Thoracic aorta (tissue), 2 donors: ENCODE measurements at regions not wholly inside any gene's neighbourhood (a gene's known extent, or its start where the extent isn't known, plus 50 kb on each side); places are given as distances from the start of the nearest gene placed in this dataset.
"Not testable (repeated sequence)": the region's sequence is repeated elsewhere in the genome, so short reads cannot be mapped to it uniquely, and the experiment has no call there.

Source experiments
- ATAC-seq: fragments of 150-250 bp; one replicate; pipeline ENCODE4 v1.8.0; 2017; ENCODE audit warnings: low read depth; ENCODE audit not compliant: insufficient number of reproducible peaks, low FRiP score
- DNase-seq: peaks from one replicate; pipeline ENCODE4 v3.0.0-alpha.2; 2020; ENCODE audit warnings: low spot score
- H3K27ac ChIP-seq, 2 donors: fragments of 200-600 bp; sonication (generic); 1 replicate in 1 of 2; 2 replicates in 1 of 2; pipeline ENCODE4 v1.5.1; 2016; ENCODE audit warnings: mild to moderate bottlenecking in 2 of 2, moderate library complexity in 2 of 2
- H3K27me3 ChIP-seq: fragments of 200-600 bp; sonication (generic); replicated peaks from 2 replicates; pipeline ENCODE4 v1.6.0; 2016; ENCODE audit warnings: mild to moderate bottlenecking; ENCODE audit not compliant: insufficient read depth
- H3K36me3 ChIP-seq: fragments of 200-600 bp; sonication (generic); one replicate; pipeline ENCODE4 v1.5.1; 2016
- H3K4me1 ChIP-seq, 2 donors: fragments of 200-600 bp; sonication (generic); 1 replicate in 1 of 2; 2 replicates in 1 of 2; pipeline versions ENCODE4 v1.5.1 to v1.6.0; 2016; ENCODE audit warnings: low read depth in 2 of 2, mild to moderate bottlenecking in 1 of 2; ENCODE audit not compliant: control insufficient read depth in 1 of 2
- H3K4me3 ChIP-seq: fragments of 200-600 bp; sonication (generic); 2 replicates; pipeline ENCODE4 v1.5.1; 2016; ENCODE audit warnings: mild to moderate bottlenecking
- H3K9me3 ChIP-seq: fragments of 200-600 bp; sonication (generic); 2 replicates; pipeline ENCODE4 v1.5.1; 2016
- TF ChIP-seq, protein P1 (sequence below): fragments of 200-600 bp; sonication (generic); IDR thresholded peaks from one replicate; pipeline ENCODE4 v1.5.1; 2019; ENCODE audit warnings: antibody characterized with exemption

DNA sequence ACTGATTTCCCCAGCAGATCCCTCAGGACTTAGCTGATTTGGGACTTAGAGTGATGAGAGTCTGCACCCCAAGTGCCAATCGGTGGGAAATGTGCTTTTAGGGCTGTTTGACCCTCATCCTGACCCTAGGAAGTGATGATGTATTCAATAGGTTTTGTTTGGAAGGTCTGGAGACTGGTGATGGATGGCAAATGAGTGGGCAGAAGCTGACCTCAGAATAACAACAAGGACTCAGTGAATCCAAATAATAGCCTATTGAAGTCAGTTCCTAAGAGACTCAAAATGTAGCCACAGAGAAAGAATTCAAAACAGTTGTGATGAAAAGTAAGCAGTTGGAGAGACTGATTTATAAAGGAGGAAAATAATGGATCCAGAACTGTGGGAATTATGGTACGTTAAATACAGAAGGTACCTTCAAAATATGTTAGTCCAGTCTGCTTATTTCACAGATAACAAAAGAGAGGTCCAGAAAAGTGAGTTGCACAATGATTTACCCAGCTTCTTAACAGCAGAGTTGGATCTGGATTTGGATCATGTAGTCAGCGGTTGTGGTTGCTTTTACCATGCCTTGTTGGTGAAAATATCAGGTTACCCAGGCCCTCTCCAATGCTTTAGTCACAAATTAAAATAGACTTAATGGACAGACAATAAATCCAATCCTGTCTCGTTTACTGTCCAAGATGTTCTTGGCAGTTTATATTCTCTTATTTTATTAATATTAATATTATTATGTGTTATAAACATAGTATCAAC, 123.0 kb upstream of the PTBP2 start:
- no peak for DNase-seq
- TF ChIP-seq, protein P1, sequence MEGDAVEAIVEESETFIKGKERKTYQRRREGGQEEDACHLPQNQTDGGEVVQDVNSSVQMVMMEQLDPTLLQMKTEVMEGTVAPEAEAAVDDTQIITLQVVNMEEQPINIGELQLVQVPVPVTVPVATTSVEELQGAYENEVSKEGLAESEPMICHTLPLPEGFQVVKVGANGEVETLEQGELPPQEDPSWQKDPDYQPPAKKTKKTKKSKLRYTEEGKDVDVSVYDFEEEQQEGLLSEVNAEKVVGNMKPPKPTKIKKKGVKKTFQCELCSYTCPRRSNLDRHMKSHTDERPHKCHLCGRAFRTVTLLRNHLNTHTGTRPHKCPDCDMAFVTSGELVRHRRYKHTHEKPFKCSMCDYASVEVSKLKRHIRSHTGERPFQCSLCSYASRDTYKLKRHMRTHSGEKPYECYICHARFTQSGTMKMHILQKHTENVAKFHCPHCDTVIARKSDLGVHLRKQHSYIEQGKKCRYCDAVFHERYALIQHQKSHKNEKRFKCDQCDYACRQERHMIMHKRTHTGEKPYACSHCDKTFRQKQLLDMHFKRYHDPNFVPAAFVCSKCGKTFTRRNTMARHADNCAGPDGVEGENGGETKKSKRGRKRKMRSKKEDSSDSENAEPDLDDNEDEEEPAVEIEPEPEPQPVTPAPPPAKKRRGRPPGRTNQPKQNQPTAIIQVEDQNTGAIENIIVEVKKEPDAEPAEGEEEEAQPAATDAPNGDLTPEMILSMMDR: no peak

GRCh38 chr1:96604620-96605019, 117.0 kb upstream of the PTBP2 start:
- not testable (repeated sequence) for H3K4me3 ChIP-seq, H3K27ac ChIP-seq, H3K9me3 ChIP-seq, H3K4me1 ChIP-seq, DNase-seq, H3K36me3 ChIP-seq, ATAC-seq, H3K27me3 ChIP-seq

More for the DNA sequence above, 123.0 kb upstream of the PTBP2 start:
- Histone ChIP-seq H3K36me3 (no peaks in the 10 kb centered on the region), H3K27ac (no peak overlapping the region), H3K27me3 (no peaks in the 10 kb centered on the region), H3K4me1 (peaks cover 0 to 11% of the 10 kb centered on the region in 2 donors), H3K4me3 (no peak overlapping the region), H3K9me3 (no peaks in the 10 kb centered on the region)
- ATAC-seq: no peak

DNA sequence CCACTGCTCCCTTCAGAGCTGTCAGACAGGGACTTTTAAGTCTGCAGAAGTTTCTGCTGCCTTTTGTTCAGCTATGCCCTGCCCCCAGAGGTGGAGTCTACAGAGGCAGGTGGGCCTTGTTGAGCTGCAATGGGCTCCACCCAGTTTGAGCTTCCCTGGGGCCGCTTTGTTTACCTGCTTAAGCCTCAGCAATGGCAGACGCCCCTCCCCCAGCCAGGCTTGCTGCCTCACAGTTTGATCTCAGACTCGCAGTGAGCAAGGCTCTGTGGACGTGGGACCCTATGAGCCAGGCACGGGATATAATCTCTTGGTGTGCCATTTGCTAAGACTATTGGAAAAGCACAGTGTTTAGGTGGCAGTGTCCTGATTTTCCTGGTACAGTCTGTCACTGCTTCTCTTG, 104.2 kb upstream of the PTBP2 start:
- not testable (repeated sequence) for H3K27ac ChIP-seq, H3K4me1 ChIP-seq, H3K36me3 ChIP-seq, H3K4me3 ChIP-seq, H3K9me3 ChIP-seq, DNase-seq, ATAC-seq, H3K27me3 ChIP-seq

- TF ChIP-seq, protein P1: no peak
- no peak overlapping the region for H3K27ac ChIP-seq
- ATAC-seq: no peak
Observed at GRCh38 chr1:96632045-96632664, 89.4 kb upstream of the PTBP2 start.

DNA sequence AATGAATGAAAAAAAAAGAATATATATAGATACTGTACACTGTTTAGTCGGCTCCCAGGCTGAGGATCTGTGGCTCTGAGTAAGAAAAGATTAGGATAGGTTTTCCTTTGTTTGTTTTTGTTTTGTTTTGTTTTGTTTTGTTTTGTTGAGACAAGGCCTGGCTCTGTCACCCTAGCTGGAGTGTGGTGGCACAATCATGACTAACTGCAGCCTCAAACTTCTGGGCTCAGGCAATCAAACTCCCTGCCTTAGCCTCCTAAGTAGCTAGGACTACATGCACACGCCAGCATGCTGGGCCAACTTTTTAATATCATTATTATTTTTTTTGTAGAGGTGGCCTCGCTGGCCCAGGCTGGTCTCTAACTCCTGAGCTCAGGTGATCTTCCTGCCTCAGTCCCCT, 87.9 kb upstream of the PTBP2 start:
- H3K36me3 ChIP-seq: no peaks in the 10 kb centered on the region
- H3K27me3 ChIP-seq: no peaks in the 10 kb centered on the region
- TF ChIP-seq, protein P1: no peak
- no peak for DNase-seq
- no peak overlapping the region for H3K27ac ChIP-seq
- H3K9me3 ChIP-seq: no peaks in the 10 kb centered on the region
- ATAC-seq: no peak
- H3K4me1 ChIP-seq: no peaks in the 10 kb centered on the region
- no peak overlapping the region for H3K4me3 ChIP-seq

More at GRCh38 chr1:96632045-96632664, 89.4 kb upstream of the PTBP2 start:
- no peaks in the 10 kb centered on the region for H3K4me1 ChIP-seq
- H3K9me3 ChIP-seq: no peaks in the 10 kb centered on the region
- no peak overlapping the region for H3K4me3 ChIP-seq
- no peaks in the 10 kb centered on the region for H3K27me3 ChIP-seq
- H3K36me3 ChIP-seq: no peaks in the 10 kb centered on the region
- DNase-seq: no peak

DNA sequence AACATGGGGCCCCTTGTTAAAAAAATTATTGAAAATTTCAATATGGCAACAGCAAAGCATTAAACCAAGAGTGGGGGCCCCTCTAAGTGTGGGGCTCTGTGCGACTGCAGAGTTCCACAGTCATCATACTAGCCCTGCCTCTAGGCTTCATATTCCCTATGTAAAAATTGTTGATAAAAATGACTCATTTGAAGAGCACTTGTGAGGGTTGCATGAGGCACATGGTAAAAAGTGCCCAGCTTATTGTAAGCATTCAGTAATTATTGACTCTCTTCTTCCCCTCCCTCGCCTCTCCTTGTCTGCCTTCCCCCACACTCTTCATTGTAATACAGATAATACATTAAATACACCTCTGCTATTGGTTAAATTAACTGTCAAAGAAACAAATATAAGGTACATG, 86.7 kb upstream of the PTBP2 start:
- no peaks in the 10 kb centered on the region for H3K36me3 ChIP-seq
- H3K4me3 ChIP-seq: no peak overlapping the region
- no peak overlapping the region for H3K27ac ChIP-seq
- DNase-seq: no peak
- no peak for ATAC-seq
- no peaks in the 10 kb centered on the region for H3K4me1 ChIP-seq
- H3K27me3 ChIP-seq: no peaks in the 10 kb centered on the region
- no peaks in the 10 kb centered on the region for H3K9me3 ChIP-seq
- TF ChIP-seq, protein P1: no peak
